ENCODE measurements at regions not wholly inside any gene's neighbourhood (a gene's known extent, or its start where the extent isn't known, plus 50 kb on each side); places are given as distances from the start of the nearest gene placed in this dataset.

GRCh38 chr12:92242907-92243306 is 97.3 kb upstream of the BTG1 start:
- Histone ChIP-seq H3K4me3 (ENCODE audit: low read length) (no peak overlapping the region), H2BK15ac (replicated peaks; ENCODE audit: low read depth) (no peak overlapping the region), H4K5ac (ENCODE audit: low read length) (no peak overlapping the region), H3K18ac (ENCODE audit: low read length) (no peak overlapping the region), H3K4ac (ENCODE audit: low read depth, low read length) (no peak overlapping the region), H4K8ac (ENCODE audit: low read depth, low read length) (no peak overlapping the region), H3K9ac (ENCODE audit: low read length) (no peak overlapping the region), H3K4me1 (ENCODE audit: control insufficient read depth, low read depth, low read length) (no peaks in the 10 kb centered on the region), H2BK120ac (ENCODE audit: low read depth, low read length) (no peak overlapping the region), H3K27ac (ENCODE audit: low read depth, low read length) (no peak overlapping the region), H3K23ac (ENCODE audit: low read length) (no peak overlapping the region), H3K36me3 (ENCODE audit: control insufficient read depth, insufficient read depth, low read length) (no peaks in the 10 kb centered on the region), H3K27me3 (ENCODE audit: insufficient read depth, low read length, poor library complexity) (no peaks in the 10 kb centered on the region), H2BK5ac (ENCODE audit: low read length) (no peak overlapping the region), H3K56ac (ENCODE audit: low read length) (no peak overlapping the region), H2AK5ac (ENCODE audit: low read length) (no peak overlapping the region), H3K79me2 (ENCODE audit: control insufficient read depth, insufficient read depth, low read length) (no peaks in the 10 kb centered on the region), H3K79me1 (ENCODE audit: low read length) (no peaks in the 10 kb centered on the region), H3K4me2 (ENCODE audit: low read length) (no peak overlapping the region)
- no peak for DNase-seq
- WGBS (ENCODE audit: extremely low coverage, insufficient coverage, low lambda C conversion rate): no CpG with 5 or more reads among the region's 3 CpGs

- no peaks in the 10 kb centered on the region for H3K27me3 ChIP-seq (ENCODE audit: insufficient read depth, low read length, poor library complexity)
- no peak overlapping the region for H3K18ac ChIP-seq (ENCODE audit: low read length)
- WGBS (ENCODE audit: extremely low coverage, insufficient coverage, low lambda C conversion rate): no CpG with 5 or more reads among the region's 6 CpGs
- H4K5ac ChIP-seq (ENCODE audit: low read length): no peak overlapping the region
- no peak overlapping the region for H3K27ac ChIP-seq (ENCODE audit: low read depth, low read length)
- H3K23ac ChIP-seq (ENCODE audit: low read length): no peak overlapping the region
- no peak overlapping the region for H2BK5ac ChIP-seq (ENCODE audit: low read length)
- H3K36me3 ChIP-seq (ENCODE audit: control insufficient read depth, insufficient read depth, low read length): no peaks in the 10 kb centered on the region
- no peak overlapping the region for H3K9ac ChIP-seq (ENCODE audit: low read length)
- H3K79me1 ChIP-seq (ENCODE audit: low read length): no peaks in the 10 kb centered on the region
- no peak for DNase-seq
- no peak overlapping the region for H3K56ac ChIP-seq (ENCODE audit: low read length)
- no peaks in the 10 kb centered on the region for H3K79me2 ChIP-seq (ENCODE audit: control insufficient read depth, insufficient read depth, low read length)
- no peak overlapping the region for H3K4me3 ChIP-seq (ENCODE audit: low read length)
- no peak overlapping the region for H3K4me2 ChIP-seq (ENCODE audit: low read length)
- H3K4ac ChIP-seq (ENCODE audit: low read depth, low read length): no peak overlapping the region
- no peaks in the 10 kb centered on the region for H3K4me1 ChIP-seq (ENCODE audit: control insufficient read depth, low read depth, low read length)
- no peak overlapping the region for H2BK120ac ChIP-seq (ENCODE audit: low read depth, low read length)
- no peak overlapping the region for H2AK5ac ChIP-seq (ENCODE audit: low read length)
- H2BK15ac ChIP-seq (replicated peaks; ENCODE audit: low read depth): no peak overlapping the region
- H4K8ac ChIP-seq (ENCODE audit: low read depth, low read length): no peak overlapping the region
Observed at GRCh38 chr12:92237762-92238523, 92.3 kb upstream of the BTG1 start.

GRCh38 chr12:92237262-92237661 is 91.6 kb upstream of the BTG1 start:
- no CpG with 5 or more reads among the region's 1 CpG for WGBS (ENCODE audit: extremely low coverage, insufficient coverage, low lambda C conversion rate)
- Histone ChIP-seq H3K56ac (ENCODE audit: low read length) (no peak overlapping the region), H3K4me3 (ENCODE audit: low read length) (no peak overlapping the region), H3K4ac (ENCODE audit: low read depth, low read length) (no peak overlapping the region), H3K18ac (ENCODE audit: low read length) (no peak overlapping the region), H2BK15ac (replicated peaks; ENCODE audit: low read depth) (no peak overlapping the region), H3K36me3 (ENCODE audit: control insufficient read depth, insufficient read depth, low read length) (no peaks in the 10 kb centered on the region), H4K8ac (ENCODE audit: low read depth, low read length) (no peak overlapping the region), H3K27ac (ENCODE audit: low read depth, low read length) (no peak overlapping the region), H3K79me2 (ENCODE audit: control insufficient read depth, insufficient read depth, low read length) (no peaks in the 10 kb centered on the region), H2BK120ac (ENCODE audit: low read depth, low read length) (no peak overlapping the region), H3K9ac (ENCODE audit: low read length) (no peak overlapping the region), H3K79me1 (ENCODE audit: low read length) (no peaks in the 10 kb centered on the region), H2BK5ac (ENCODE audit: low read length) (no peak overlapping the region), H4K5ac (ENCODE audit: low read length) (no peak overlapping the region), H2AK5ac (ENCODE audit: low read length) (no peak overlapping the region), H3K27me3 (ENCODE audit: insufficient read depth, low read length, poor library complexity) (no peaks in the 10 kb centered on the region), H3K4me1 (ENCODE audit: control insufficient read depth, low read depth, low read length) (no peaks in the 10 kb centered on the region), H3K4me2 (ENCODE audit: low read length) (no peak overlapping the region), H3K23ac (ENCODE audit: low read length) (no peak overlapping the region)
- no peak for DNase-seq

GRCh38 chr12:92235703-92236472 is 90.2 kb upstream of the BTG1 start:
- Histone ChIP-seq H2BK120ac (ENCODE audit: low read depth, low read length) (no peak overlapping the region), H3K36me3 (ENCODE audit: control insufficient read depth, insufficient read depth, low read length) (no peaks in the 10 kb centered on the region), H4K5ac (ENCODE audit: low read length) (no peak overlapping the region), H3K4me2 (ENCODE audit: low read length) (no peak overlapping the region), H4K8ac (ENCODE audit: low read depth, low read length) (no peak overlapping the region), H3K56ac (ENCODE audit: low read length) (no peak overlapping the region), H3K79me2 (ENCODE audit: control insufficient read depth, insufficient read depth, low read length) (no peaks in the 10 kb centered on the region), H3K27ac (ENCODE audit: low read depth, low read length) (no peak overlapping the region), H3K79me1 (ENCODE audit: low read length) (no peaks in the 10 kb centered on the region), H3K4me3 (ENCODE audit: low read length) (no peak overlapping the region), H2BK5ac (ENCODE audit: low read length) (no peak overlapping the region), H3K23ac (ENCODE audit: low read length) (no peak overlapping the region), H3K4ac (ENCODE audit: low read depth, low read length) (no peak overlapping the region), H3K9ac (ENCODE audit: low read length) (no peak overlapping the region), H3K27me3 (ENCODE audit: insufficient read depth, low read length, poor library complexity) (no peaks in the 10 kb centered on the region), H3K18ac (ENCODE audit: low read length) (no peak overlapping the region), H2AK5ac (ENCODE audit: low read length) (no peak overlapping the region), H2BK15ac (replicated peaks; ENCODE audit: low read depth) (no peak overlapping the region), H3K4me1 (ENCODE audit: control insufficient read depth, low read depth, low read length) (no peaks in the 10 kb centered on the region)
- no CpG with 5 or more reads among the region's 7 CpGs for WGBS (ENCODE audit: extremely low coverage, insufficient coverage, low lambda C conversion rate)
- no peak for DNase-seq

GRCh38 chr12:92234533-92234932 is 88.9 kb upstream of the BTG1 start:
- Histone ChIP-seq H3K79me2 (ENCODE audit: control insufficient read depth, insufficient read depth, low read length) (no peaks in the 10 kb centered on the region), H4K8ac (ENCODE audit: low read depth, low read length) (no peak overlapping the region), H3K36me3 (ENCODE audit: control insufficient read depth, insufficient read depth, low read length) (no peaks in the 10 kb centered on the region), H2BK5ac (ENCODE audit: low read length) (no peak overlapping the region), H2BK15ac (replicated peaks; ENCODE audit: low read depth) (no peak overlapping the region), H3K4me1 (ENCODE audit: control insufficient read depth, low read depth, low read length) (no peaks in the 10 kb centered on the region), H3K4ac (ENCODE audit: low read depth, low read length) (no peak overlapping the region), H3K4me3 (ENCODE audit: low read length) (no peak overlapping the region), H4K5ac (ENCODE audit: low read length) (no peak overlapping the region), H3K27me3 (ENCODE audit: insufficient read depth, low read length, poor library complexity) (no peaks in the 10 kb centered on the region), H2AK5ac (ENCODE audit: low read length) (no peak overlapping the region), H3K79me1 (ENCODE audit: low read length) (no peaks in the 10 kb centered on the region), H3K18ac (ENCODE audit: low read length) (no peak overlapping the region), H3K23ac (ENCODE audit: low read length) (no peak overlapping the region), H3K56ac (ENCODE audit: low read length) (no peak overlapping the region), H3K27ac (ENCODE audit: low read depth, low read length) (no peak overlapping the region), H3K9ac (ENCODE audit: low read length) (no peak overlapping the region), H3K4me2 (ENCODE audit: low read length) (no peak overlapping the region), H2BK120ac (ENCODE audit: low read depth, low read length) (no peak overlapping the region)
- DNase-seq: no peak
- WGBS (ENCODE audit: extremely low coverage, insufficient coverage, low lambda C conversion rate): no CpG with 5 or more reads among the region's 1 CpG
